Fibroblast of skin of abdomen (primary cell): ENCODE measurements at regions not wholly inside any gene's neighbourhood (a gene's known extent, or its start where the extent isn't known, plus 50 kb on each side); places are given as distances from the start of the nearest gene placed in this dataset.
A peak's percentile ranks its signal among the peaks of the same experiment; 100 is the strongest.

Source experiments
- DNase-seq: peaks from one replicate; pipeline ENCODE4 v3.0.0-alpha.2; 2013

- no peak for DNase-seq
These were observed 192.4 kb downstream of the GADD45G start for GRCh38 chr9:89797255-89797654.

GRCh38 chr9:89797937-89798455 is 193.2 kb downstream of the GADD45G start:
- DNase-seq = no peak

GRCh38 chr9:89798547-89799120 is 193.8 kb downstream of the GADD45G start:
- no peak for DNase-seq

DNA sequence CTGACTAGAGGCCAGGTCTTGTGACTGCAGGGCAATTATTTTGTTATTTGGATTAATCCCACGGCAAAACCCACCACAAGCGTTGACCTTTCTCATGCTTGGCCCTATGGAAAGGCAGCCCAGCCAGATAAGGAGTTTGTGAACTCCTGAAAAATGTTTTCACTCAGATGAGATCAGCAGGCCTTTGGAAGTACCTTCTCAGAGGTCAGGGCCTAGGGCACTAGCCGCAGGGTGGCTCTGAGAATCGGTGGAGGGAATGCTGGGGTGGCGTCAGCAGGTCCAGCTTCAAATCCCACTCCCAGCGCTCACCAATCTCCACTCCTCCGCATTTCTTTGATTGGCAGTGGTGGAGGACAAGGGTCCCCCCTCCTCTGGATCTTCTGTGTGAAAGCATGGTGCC is 194.4 kb downstream of the GADD45G start:
- no peak for DNase-seq

GRCh38 chr9:89799766-89800165 is 195.0 kb downstream of the GADD45G start:
- DNase-seq = no peak

GRCh38 chr9:89801341-89801740 is 196.5 kb downstream of the GADD45G start:
- DNase-seq = no peak

- DNase-seq = no peak
These were observed 197.2 kb downstream of the GADD45G start for GRCh38 chr9:89801742-89802670.

GRCh38 chr9:89802781-89803355 is 198.1 kb downstream of the GADD45G start:
- peak; percentile 60 for DNase-seq

DNA sequence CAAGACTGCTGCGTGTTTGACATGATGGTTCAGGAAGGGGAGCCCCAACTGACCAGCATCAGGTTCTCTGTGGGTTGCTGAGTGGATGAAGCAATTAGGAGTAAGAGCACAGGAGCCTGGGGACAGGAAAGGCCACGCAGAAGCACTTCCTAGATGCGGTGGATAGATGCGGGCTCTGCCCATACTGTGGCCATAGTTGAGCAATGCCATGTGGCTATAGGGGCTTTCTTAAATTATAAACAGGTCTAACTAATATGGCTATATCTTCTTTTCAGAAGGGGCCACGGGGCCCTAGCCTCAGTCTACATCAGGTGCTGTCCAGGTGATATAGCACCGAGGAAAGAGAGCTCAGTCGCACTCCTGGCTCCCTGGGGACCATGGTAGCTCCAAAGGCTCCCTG is 198.6 kb downstream of the GADD45G start:
- DNase-seq = no peak

DNA sequence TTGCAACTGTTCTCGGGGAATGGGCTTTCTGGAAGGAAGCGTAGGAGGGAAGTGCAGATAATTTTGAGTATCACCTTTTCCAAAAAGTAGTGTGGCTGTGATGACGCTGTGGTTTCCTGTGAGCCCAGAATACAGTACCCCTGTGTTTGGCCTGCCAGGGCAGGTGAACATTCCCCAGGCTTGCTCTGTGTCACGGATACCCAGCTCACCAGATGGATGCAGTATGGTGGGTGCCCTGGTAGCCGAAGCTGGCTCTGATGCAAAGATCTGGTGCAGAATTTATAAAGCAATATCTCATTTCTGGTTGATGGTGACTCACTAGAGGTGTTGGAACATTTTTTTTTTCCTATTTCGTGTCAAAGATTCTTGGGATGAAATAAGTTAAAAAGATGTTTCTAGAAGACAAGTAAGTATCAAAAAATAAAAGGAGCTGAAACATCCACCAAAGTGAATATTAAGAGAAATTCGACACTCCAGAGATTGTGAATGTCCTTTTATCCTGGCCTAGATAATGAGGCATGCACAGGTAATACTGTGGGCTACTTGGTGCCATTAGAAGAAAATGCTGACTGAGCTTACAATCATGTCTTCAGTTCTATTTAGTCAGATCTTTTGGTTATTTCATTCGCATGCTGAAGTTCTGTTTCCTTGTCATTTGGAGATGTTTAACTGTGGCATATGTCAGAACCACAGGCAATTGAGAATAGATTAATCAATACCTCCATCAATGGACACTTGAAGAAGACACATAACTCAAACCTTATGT is 200.1 kb downstream of the GADD45G start:
- no peak for DNase-seq

GRCh38 chr9:89805571-89806292 is 200.9 kb downstream of the GADD45G start:
- DNase-seq = no peak

GRCh38 chr9:89806371-89807100 is 201.7 kb downstream of the GADD45G start:
- DNase-seq = peak; percentile 74

- no peak for DNase-seq
These were observed 202.2 kb downstream of the GADD45G start for GRCh38 chr9:89807101-89807395.

GRCh38 chr9:89807682-89808075 is 202.9 kb downstream of the GADD45G start:
- DNase-seq = no peak

GRCh38 chr9:89808076-89808755 is 203.4 kb downstream of the GADD45G start:
- peak; percentile 37 for DNase-seq

GRCh38 chr9:89808756-89809181 is 204.0 kb downstream of the GADD45G start:
- peak; percentile 45 for DNase-seq

- peak; percentile 52 for DNase-seq
These were observed 205.6 kb downstream of the GADD45G start for GRCh38 chr9:89810431-89810830.

- no peak for DNase-seq
These were observed 206.5 kb downstream of the GADD45G start for GRCh38 chr9:89811356-89811755.

DNA sequence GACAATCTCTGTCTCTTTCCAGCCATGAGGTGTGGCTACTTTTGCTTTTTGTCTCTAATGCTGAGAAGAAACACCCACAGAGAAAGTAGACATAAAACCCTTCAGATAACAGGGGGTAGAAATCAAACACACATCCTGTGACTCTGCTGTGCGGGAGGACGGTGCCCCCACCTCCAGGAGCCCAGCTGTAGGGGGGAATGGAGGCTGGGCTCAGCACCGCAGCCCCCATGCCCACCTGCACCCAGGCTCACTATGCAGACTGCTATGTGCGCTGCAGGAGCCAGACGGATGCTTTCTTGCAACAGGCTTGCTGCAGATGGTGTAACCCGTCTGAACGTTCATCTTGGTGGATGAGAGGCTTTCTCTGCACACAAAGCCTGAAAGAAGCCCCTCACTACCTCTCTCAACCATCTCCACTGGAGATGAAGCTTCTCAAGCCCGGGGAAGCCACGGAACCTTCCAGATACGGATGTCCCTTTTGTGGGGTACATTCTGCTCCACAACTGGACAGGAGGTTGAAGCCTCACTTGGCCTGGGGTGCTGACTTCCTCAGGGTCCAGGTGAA is 207.2 kb downstream of the GADD45G start:
- DNase-seq = no peak

DNA sequence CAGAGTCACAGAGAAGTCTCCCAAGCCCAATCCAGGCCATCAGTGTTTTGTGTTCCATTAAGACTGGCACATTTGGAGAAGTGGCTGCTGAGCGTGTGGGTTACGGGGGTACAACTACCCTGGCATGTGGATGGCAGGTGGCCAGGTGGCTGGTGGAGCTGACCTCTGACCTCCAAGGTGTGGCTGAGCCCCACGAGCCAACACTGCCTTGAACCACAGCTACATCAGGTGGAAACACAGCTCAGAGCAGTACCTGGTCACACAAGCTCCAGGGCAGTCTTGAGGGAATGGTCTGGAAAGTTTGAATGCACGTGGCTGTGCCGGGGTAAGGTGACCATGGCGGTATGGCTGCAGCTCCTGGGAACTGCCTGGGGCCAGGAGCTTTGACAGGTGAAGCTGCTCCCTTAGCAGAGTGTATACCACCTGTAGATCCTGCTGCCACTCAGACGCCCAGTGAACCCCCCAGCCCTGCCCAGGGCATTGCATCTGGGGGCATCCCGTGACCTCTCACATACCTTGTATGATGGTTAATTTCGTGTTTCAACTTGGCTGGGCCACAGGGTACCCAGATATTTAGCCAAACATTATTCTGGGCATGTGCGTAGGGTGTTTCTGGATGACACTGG is 207.9 kb downstream of the GADD45G start:
- DNase-seq = no peak
